GM12872 (cell line): ENCODE measurements at regions not wholly inside any gene's neighbourhood (a gene's known extent, or its start where the extent isn't known, plus 50 kb on each side); places are given as distances from the start of the nearest gene placed in this dataset.

Source experiments
- TF ChIP-seq, protein P1 (sequence below): IDR thresholded peaks from 3 replicates; pipeline ENCODE4 v1.5.1; 2011; ENCODE audit warnings: low read depth, mild to moderate bottlenecking, low read length, moderate library complexity; ENCODE audit not compliant: insufficient read depth

DNA sequence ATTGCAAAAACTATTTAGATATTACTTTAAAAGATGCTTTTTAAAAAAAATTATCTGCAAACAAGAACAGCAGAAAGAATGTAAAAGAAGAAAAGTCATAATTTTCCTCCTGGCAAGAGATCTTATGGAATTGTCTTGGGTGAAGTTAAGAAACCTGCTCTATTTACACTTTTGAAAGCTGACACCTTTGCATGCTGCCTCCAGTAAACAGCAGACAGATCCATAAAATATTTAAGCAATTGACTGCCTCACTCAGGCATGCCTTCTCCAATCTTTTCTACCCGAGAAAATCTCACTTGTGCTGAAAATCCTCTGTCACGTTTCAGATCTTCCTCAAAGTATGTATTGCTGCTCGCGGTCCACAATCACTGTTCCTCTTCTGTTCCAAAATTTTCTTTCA is 107.9 kb upstream of the ZP4 start:
- TF ChIP-seq, protein P1, sequence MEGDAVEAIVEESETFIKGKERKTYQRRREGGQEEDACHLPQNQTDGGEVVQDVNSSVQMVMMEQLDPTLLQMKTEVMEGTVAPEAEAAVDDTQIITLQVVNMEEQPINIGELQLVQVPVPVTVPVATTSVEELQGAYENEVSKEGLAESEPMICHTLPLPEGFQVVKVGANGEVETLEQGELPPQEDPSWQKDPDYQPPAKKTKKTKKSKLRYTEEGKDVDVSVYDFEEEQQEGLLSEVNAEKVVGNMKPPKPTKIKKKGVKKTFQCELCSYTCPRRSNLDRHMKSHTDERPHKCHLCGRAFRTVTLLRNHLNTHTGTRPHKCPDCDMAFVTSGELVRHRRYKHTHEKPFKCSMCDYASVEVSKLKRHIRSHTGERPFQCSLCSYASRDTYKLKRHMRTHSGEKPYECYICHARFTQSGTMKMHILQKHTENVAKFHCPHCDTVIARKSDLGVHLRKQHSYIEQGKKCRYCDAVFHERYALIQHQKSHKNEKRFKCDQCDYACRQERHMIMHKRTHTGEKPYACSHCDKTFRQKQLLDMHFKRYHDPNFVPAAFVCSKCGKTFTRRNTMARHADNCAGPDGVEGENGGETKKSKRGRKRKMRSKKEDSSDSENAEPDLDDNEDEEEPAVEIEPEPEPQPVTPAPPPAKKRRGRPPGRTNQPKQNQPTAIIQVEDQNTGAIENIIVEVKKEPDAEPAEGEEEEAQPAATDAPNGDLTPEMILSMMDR = no peak

DNA sequence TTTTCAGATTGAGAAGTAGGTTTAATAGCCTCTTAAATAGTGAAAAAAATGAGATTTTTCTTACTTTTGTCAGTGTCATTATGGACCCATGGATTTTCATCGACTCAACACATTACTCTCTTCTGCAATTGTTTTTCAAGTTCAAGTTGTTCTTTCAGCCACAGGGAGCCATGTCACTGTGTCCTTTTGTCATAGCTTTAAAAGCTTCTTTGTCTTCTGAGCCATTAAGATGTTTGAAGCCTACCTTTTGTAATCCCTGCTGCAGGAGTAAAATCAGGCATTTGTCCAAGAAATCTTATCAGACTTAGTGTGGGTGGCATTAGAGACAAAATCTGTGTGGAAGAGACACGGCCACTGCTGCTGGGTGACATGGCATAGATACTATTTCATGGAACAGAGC is 92.8 kb upstream of the ZP4 start:
- TF ChIP-seq, protein P1 = no peak

DNA sequence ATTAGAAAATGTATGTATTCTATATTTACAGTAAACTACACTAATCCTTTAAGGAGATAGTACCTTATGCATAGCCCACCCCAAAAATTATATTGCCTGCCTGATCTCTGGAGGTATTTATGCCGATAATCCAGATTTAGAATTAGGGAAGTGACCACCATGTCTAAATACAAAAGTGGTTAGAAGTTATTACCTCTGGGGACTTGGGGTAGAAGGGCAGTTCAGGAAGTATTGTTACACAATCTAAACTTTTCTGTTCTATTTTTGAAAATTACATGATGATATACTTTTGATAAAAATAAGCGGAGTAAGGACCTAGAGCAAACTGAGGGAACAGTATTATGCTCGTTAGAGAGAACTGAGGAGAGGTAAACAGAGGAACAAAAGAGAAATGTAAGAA is 90.5 kb upstream of the ZP4 start:
- TF ChIP-seq, protein P1 = no peak

DNA sequence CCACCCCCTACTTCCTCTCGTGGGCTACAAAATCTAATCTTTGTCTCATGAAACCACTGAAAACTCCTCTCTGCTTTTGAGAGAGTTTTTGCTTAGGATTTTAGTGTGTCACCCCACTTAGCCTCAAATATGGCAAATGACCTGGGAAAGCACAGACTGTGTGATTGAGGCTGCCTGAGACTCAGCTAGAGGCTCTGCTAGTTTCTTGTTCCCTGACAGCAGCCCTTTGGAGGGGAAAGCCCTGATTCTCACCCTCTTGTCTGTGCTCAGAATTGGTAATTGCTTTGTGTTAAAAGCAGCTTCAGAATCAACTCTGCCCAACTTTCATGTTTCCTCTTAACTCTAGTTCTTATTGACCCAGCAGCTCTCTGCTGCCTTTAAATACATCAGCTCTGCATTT is 85.6 kb upstream of the ZP4 start:
- TF ChIP-seq, protein P1 = no peak

DNA sequence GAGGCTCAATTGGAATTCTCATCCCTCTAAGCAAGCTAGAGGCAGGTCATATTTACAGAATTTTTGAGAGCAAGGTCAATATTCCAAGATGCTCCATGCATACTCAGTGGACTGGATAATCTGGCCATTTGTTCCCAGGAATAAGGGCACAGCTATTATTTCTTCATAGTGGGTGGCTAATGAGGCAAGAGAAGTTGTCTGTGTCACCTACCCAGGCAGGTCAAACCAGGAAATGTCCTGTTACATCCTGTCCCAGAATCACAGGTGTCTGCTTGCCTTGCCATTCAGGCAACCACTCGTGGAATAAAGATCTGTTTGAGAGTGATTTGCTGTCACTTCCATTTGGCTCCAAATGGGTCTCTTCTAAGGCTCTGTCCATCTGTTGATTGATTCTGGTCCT is 85.2 kb upstream of the ZP4 start:
- TF ChIP-seq, protein P1 = no peak

DNA sequence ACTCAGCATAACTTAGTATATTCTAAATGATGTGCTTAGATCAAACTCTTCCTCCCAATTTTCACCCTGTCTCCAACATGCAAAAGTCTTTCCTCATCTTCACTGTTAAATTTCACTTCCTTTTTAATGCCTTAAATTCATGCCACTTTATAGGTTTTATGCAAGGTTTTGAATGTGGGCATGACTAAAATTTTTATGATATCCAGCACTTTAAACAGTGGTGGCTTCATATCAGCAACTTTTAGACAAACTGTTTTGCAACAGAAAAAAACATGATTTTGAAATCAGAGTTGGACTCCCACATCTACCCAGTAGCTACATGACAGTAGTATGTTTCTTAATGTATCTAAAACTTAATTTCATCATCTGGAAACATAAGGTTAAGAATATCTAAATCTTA is 84.7 kb upstream of the ZP4 start:
- TF ChIP-seq, protein P1 = no peak

DNA sequence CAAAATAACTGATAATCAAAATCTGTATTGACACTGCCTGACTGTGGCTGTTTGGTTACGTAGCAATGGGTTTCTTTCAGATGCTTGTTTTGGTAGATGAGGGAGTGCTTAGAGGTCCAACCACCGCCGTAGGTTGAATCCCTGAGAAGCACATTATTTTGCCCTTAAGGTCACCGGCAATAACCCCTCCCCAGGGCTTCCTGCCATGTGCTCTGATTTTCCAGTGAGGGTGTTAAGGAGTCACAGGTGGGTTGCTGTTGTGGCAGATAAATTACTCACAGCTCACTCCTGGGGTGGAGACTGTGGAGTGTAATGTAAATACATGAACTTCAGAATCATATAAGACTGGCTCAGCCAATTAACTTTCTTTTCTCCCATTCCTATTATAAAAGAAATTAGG is 81.5 kb upstream of the ZP4 start:
- TF ChIP-seq, protein P1 = no peak

DNA sequence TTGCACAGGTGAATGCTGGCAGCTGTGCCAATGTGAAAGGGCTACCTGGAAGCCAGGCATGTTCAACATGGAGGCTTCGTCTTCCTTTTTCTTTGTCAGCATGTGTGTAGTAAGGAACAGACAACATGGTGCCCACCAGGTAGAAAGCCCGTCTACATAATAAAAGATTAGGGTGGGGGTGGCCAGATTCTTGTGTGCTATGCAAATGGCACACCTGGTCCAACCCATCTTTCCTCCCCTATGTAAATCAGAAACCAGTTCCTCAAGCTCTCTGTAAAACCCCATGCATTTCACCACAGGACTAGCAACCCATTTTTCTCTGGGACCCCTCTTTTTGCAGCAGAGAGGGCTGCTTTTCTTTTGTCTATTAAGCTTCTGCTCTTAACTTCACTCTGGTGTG is 72.3 kb upstream of the ZP4 start:
- TF ChIP-seq, protein P1 = no peak
